K562 (cell line): ENCODE measurements at regions not wholly inside any gene's neighbourhood (a gene's known extent, or its start where the extent isn't known, plus 50 kb on each side); places are given as distances from the start of the nearest gene placed in this dataset.

Experiments
- ATAC-seq: fragments of 200-7000 bp; cut with Tn5 transposase; 3 replicates; pipeline ENCODE4 v1.9.1; 2020; ENCODE audit warnings: moderate library complexity
- BruUV-seq: library from RNA; stranded (reverse); fragments of 400-500 nt; replicated peaks from 2 replicates; lab custom pipeline; 2021; lab: Mats Ljungman, UMichigan
- CTCF ChIA-PET: fragments of 300-600 bp; formaldehyde crosslinking; extraction: SDS; loops from one replicate; lab custom pipeline; 2021; ENCODE audit warnings: low intra/inter-chr PET ratio; lab: Yijun Ruan, JAX
- POLR2A ChIA-PET: fragments of 300-600, 350-650 bp; sonication (Branson Sonifier 250); formaldehyde crosslinking; extraction: SDS; loops from one replicate; lab custom pipeline; 2021; ENCODE audit warnings: antibody characterized with exemption, inconsistent platforms; lab: Yijun Ruan, JAX
- DNase-seq, 4 experiments: peaks; one replicate each; pipeline versions ENCODE4 v3.0.0 to v3.0.0-alpha.2; 2011 to 2018; ENCODE audit warnings: low spot score in 3 of 4, mixed read lengths in 3 of 4; ENCODE audit errors: extremely low read depth in 1 of 4
- FAIRE-seq: peaks from 2 replicates; lab custom pipeline; 2011; peaks lifted over from hg19 to GRCh38; lab: Jason Lieb, UNC
- H2AFZ ChIP-seq: 2 replicates; pipeline ENCODE4 v1.6.0; 2011; ENCODE audit warnings: low read depth, low read length, control low read depth, inconsistent platforms
- H3K27ac ChIP-seq: fragments of 200-600 bp; 3 replicates; pipeline ENCODE4 v1.8.0; 2011; ENCODE audit warnings: low read depth, mild to moderate bottlenecking, control low read depth, inconsistent platforms, low read length, moderate library complexity, mixed read lengths; ENCODE audit errors: extremely low read depth
- H3K27me3 ChIP-seq, 2 experiments: fragments of 300-600 bp in 1 of 2; 2 replicates in 1 of 2; 3 replicates in 1 of 2; pipeline versions ENCODE4 v1.6.0 to v1.8.0; 2011; ENCODE audit warnings: inconsistent platforms in 2 of 2, low read length in 2 of 2, mild to moderate bottlenecking in 1 of 2, mixed read lengths in 1 of 2, moderate library complexity in 1 of 2; ENCODE audit not compliant: control insufficient read depth in 2 of 2, insufficient read depth in 2 of 2
- H3K36me3 ChIP-seq: fragments of 300-600 bp; 3 replicates; pipeline ENCODE4 v1.8.0; 2011; ENCODE audit warnings: mild to moderate bottlenecking, low read length, inconsistent platforms; ENCODE audit not compliant: control insufficient read depth, insufficient read depth
- H3K4me1 ChIP-seq, 2 experiments: fragments of 200-600 bp in 1 of 2; replicated peaks in 1 of 2; 2 replicates in 1 of 2; 3 replicates in 1 of 2; pipeline versions ENCODE4 v1.5.1 to v1.8.0; 2011; ENCODE audit warnings: inconsistent platforms in 2 of 2, low read length in 2 of 2, mild to moderate bottlenecking in 1 of 2, mixed read lengths in 1 of 2, moderate library complexity in 1 of 2; ENCODE audit not compliant: control insufficient read depth in 2 of 2, insufficient read depth in 2 of 2
- H3K4me2 ChIP-seq: 2 replicates; pipeline ENCODE4 v1.6.1; 2011; ENCODE audit warnings: low read length, control low read depth, inconsistent platforms, mixed read lengths; ENCODE audit not compliant: insufficient read depth
- H3K4me3 ChIP-seq: fragments of 200-600 bp; sonication (generic), shearing (Covaris generic); 2 replicates; pipeline ENCODE4 v1.5.1; 2016; ENCODE audit warnings: control low read depth, inconsistent platforms
- H3K79me2 ChIP-seq: fragments of 200-600 bp; 3 replicates; pipeline ENCODE4 v1.8.0; 2011; ENCODE audit warnings: low read length, inconsistent platforms; ENCODE audit not compliant: control insufficient read depth, insufficient read depth
- H3K9ac ChIP-seq, 2 experiments: 2 replicates each; pipeline versions ENCODE4 v1.6.0 to v1.6.1; 2011; ENCODE audit warnings: low read depth in 2 of 2, low read length in 2 of 2, control low read depth in 1 of 2, inconsistent platforms in 1 of 2, mild to moderate bottlenecking in 1 of 2, mixed read lengths in 1 of 2; ENCODE audit not compliant: insufficient read depth in 1 of 2
- H3K9me1 ChIP-seq: one replicate; pipeline ENCODE4 v1.6.0; 2011; ENCODE audit warnings: inconsistent platforms, mild to moderate bottlenecking, low read length, moderate library complexity; ENCODE audit not compliant: control insufficient read depth, insufficient read depth
- H3K9me3 ChIP-seq: replicated peaks from 2 replicates; pipeline ENCODE4 v1.5.1; 2011; ENCODE audit warnings: low read depth, low read length, inconsistent platforms; ENCODE audit not compliant: control insufficient read depth, insufficient read depth
- H4K20me1 ChIP-seq: replicated peaks from 2 replicates; pipeline ENCODE4 v1.6.1; 2011; ENCODE audit warnings: low read length, inconsistent platforms, mixed read lengths; ENCODE audit not compliant: control insufficient read depth, insufficient read depth
- BMI1 ChIP-seq: fragments of 150-350 bp; IDR thresholded peaks from 2 replicates; pipeline ENCODE4 v1.6.1; 2014; ENCODE audit warnings: low read length
- CBX5 ChIP-seq: IDR thresholded peaks from 2 replicates; pipeline ENCODE4 v1.6.1; 2014; ENCODE audit warnings: low read depth, borderline replicate concordance
- EGR1 ChIP-seq: fragments of 450-650 bp; conservative IDR thresholded peaks from 2 replicates; pipeline ENCODE4 v1.6.1; 2017; ENCODE audit warnings: mild to moderate bottlenecking
- ERF ChIP-seq: fragments of 450-650 bp; formaldehyde crosslinking; IDR thresholded peaks from 2 replicates; pipeline ENCODE4 v1.4.0; 2020; ENCODE audit warnings: mild to moderate bottlenecking, mixed read lengths
- FOSL1 ChIP-seq: fragments of 200-800 bp; sonication (Bioruptor generic); conservative IDR thresholded peaks from 2 replicates; pipeline ENCODE4 v1.6.1; 2016; ENCODE audit warnings: missing genetic modification characterization, missing compliant biosample characterization
- FOXM1 ChIP-seq, 2 experiments: fragments of 450-650 bp in 1 of 2; sonication (generic) in 1 of 2; formaldehyde crosslinking in 1 of 2; IDR thresholded peaks; 2 replicates each; pipeline versions ENCODE4 v1.6.1 to v1.9.0; 2017 to 2022; ENCODE audit warnings: low read depth in 2 of 2, mild to moderate bottlenecking in 2 of 2, missing genetic modification reagents in 1 of 2, moderate library complexity in 1 of 2
- KDM1A ChIP-seq, 2 experiments: fragments of 450-650 bp; IDR thresholded peaks; 2 replicates each; pipeline ENCODE4 v1.6.1; 2016; ENCODE audit warnings: mild to moderate bottlenecking in 2 of 2
- KLF16 ChIP-seq: IDR thresholded peaks from 2 replicates; pipeline ENCODE4 v1.6.1; 2016; ENCODE audit warnings: antibody characterized with exemption
- MCM7 ChIP-seq, 2 experiments: fragments of 450-650 bp; IDR thresholded peaks; 2 replicates each; pipeline ENCODE4 v1.6.1; 2016 to 2018
- NFE2 ChIP-seq: IDR thresholded peaks from 2 replicates; pipeline ENCODE4 v1.6.1; 2014; ENCODE audit warnings: antibody characterized with exemption, low read depth
- NR2F6 ChIP-seq: fragments of 450-650 bp; formaldehyde crosslinking; IDR thresholded peaks from 2 replicates; pipeline ENCODE4 v1.4.0; 2020; ENCODE audit warnings: mild to moderate bottlenecking
- POLR2B ChIP-seq: fragments of 450-650 bp; IDR thresholded peaks from 2 replicates; pipeline ENCODE4 v1.6.1; 2018; ENCODE audit warnings: low read depth; ENCODE audit not compliant: partially characterized antibody
- SP2 ChIP-seq: IDR thresholded peaks from 2 replicates; pipeline ENCODE4 v1.6.1; 2011; ENCODE audit warnings: mild to moderate bottlenecking, low read depth, low read length, moderate library complexity; ENCODE audit not compliant: poor library complexity, severe bottlenecking; ENCODE audit errors: extremely low read depth
- TARDBP ChIP-seq: fragments of 450-650 bp; IDR thresholded peaks from 2 replicates; pipeline ENCODE4 v1.6.1; 2016
- ZBTB5 ChIP-seq: fragments of 450-650 bp; IDR thresholded peaks from 2 replicates; pipeline ENCODE4 v1.6.1; 2017; ENCODE audit warnings: antibody characterized with exemption
- ZC3H8 ChIP-seq: fragments of 450-650 bp; IDR thresholded peaks from 2 replicates; pipeline ENCODE4 v1.6.1; 2017
- ZNF274 ChIP-seq: IDR thresholded peaks from 2 replicates; pipeline ENCODE4 v1.6.1; 2011; ENCODE audit warnings: low read depth, mild to moderate bottlenecking, low read length, moderate library complexity, borderline replicate concordance
- ZNF316 ChIP-seq: fragments of 450-650 bp; IDR thresholded peaks from 2 replicates; pipeline ENCODE4 v1.6.1; 2016
- ZNF324 ChIP-seq: fragments of 250-450 bp; sonication (Bioruptor Pico); IDR thresholded peaks from 2 replicates; pipeline ENCODE4 v1.4.0; 2020; ENCODE audit warnings: mild to moderate bottlenecking
- WGBS: fragments of 100-300 bp; shearing (Covaris generic); methylation state at CpG from one replicate; pipeline ENCODE4 v1.1.6; 2016; ENCODE audit warnings: low coverage, mixed read lengths; ENCODE audit not compliant: insufficient coverage; ENCODE audit errors: missing lambda C conversion rate; 5-methylcytosine and 5-hydroxymethylcytosine counted together
- in situ Hi-C: fragments of 300-500 bp; cut with MboI; formaldehyde crosslinking; loops from 4 replicates; pipeline ENCODE4 v1.15.0; 2018; ENCODE audit warnings: inconsistent platforms, mixed read lengths
- intact Hi-C: fragments of 100-400 bp; cut with micrococcal nuclease; formaldehyde crosslinking; loops from 2 replicates; pipeline ENCODE4 v1.14.2; 2022

GRCh38 chr11:42249956-42250355, 790.5 kb upstream of the LRRC4C start:
- Histone ChIP-seq H3K4me2 (no peak overlapping the region), H3K4me3 (no peak overlapping the region), H4K20me1 (no peaks in the 10 kb centered on the region), H3K79me2 (no peaks in the 10 kb centered on the region), H3K27ac (no peak overlapping the region), H3K4me1 (no peaks in the 10 kb centered on the region), H2AFZ (no peak overlapping the region), H3K36me3 (no peaks in the 10 kb centered on the region), H3K9ac (no peak overlapping the region), H3K9me3 (no peaks in the 10 kb centered on the region), H3K9me1 (no peaks in the 10 kb centered on the region), H3K27me3 (no peaks in the 10 kb centered on the region)
- DNase-seq: no peak
- intact Hi-C loops (no loop called here), in situ Hi-C loops (no loop called here)
- BruUV-seq: no TSS peak
- ChIA-PET POLR2A (no interaction called here), CTCF (no interaction called here)
- no peak for ATAC-seq
- TF ChIP-seq EGR1: no peak
- no peak for TF ChIP-seq TARDBP
- TF ChIP-seq NR2F6 (CRISPR knock-in tag): no peak
- no peak for TF ChIP-seq BMI1
- TF ChIP-seq KLF16: no peak
- TF ChIP-seq FOXM1 (IDR thresholded peaks at IDR 0.05; ENCODE audit: low read depth): no peak
- no peak for TF ChIP-seq FOXM1 (CRISPR knock-in tag; IDR thresholded peaks at IDR 0.05; ENCODE audit: low read depth)
- no peak for TF ChIP-seq KDM1A (IDR thresholded peaks at IDR 0.05)
- TF ChIP-seq CBX5: no peak
- TF ChIP-seq ZC3H8: no peak
- TF ChIP-seq ZNF316: no peak
- TF ChIP-seq ZNF324 (CRISPR knock-in tag): no peak
- no peak for TF ChIP-seq ZBTB5
- TF ChIP-seq ERF (CRISPR knock-in tag): no peak
- no peak for TF ChIP-seq SP2
- no peak for TF ChIP-seq MCM7 (IDR thresholded peaks at IDR 0.05)
- TF ChIP-seq FOSL1: no peak
- no peak for TF ChIP-seq NFE2
- no peak for TF ChIP-seq ZNF274
- no peak for TF ChIP-seq POLR2B
- FAIRE-seq: no peak
- 0% methylated on average over 2 of the region's 2 CpGs for WGBS
